Endothelial cell of umbilical vein (primary cell): ENCODE measurements at regions not wholly inside any gene's neighbourhood (a gene's known extent, or its start where the extent isn't known, plus 50 kb on each side); places are given as distances from the start of the nearest gene placed in this dataset.
A peak's percentile ranks its signal among the peaks of the same experiment; 100 is the strongest.

ENCODE experiments used
- BruUV-seq: library from RNA; stranded (reverse); fragments of 400-500 nt; replicated peaks from 2 replicates; lab custom pipeline; 2021; lab: Mats Ljungman, UMichigan
- CTCF ChIA-PET: fragments of 300-600, 350-600 bp; sonication (Branson Sonifier 250); formaldehyde crosslinking; loops from one replicate; lab custom pipeline; 2021; ENCODE audit warnings: antibody characterized with exemption, inconsistent platforms; lab: Charles Lee
- POLR2A ChIA-PET: fragments of 300-600, 350-600 bp; sonication (Branson Sonifier 250); formaldehyde crosslinking; loops from one replicate; lab custom pipeline; 2021; ENCODE audit warnings: antibody characterized with exemption, inconsistent platforms; lab: Charles Lee
- DNase-seq: peaks from one replicate; pipeline ENCODE4 v3.0.0-alpha.2; 2011; ENCODE audit warnings: low read depth, low spot score
- FAIRE-seq: peaks from 2 replicates; lab custom pipeline; 2011; peaks lifted over from hg19 to GRCh38; lab: Jason Lieb, UNC
- H2AFZ ChIP-seq: 2 replicates; pipeline ENCODE4 v1.6.0; 2012; ENCODE audit warnings: low read depth, low read length, control low read depth, inconsistent platforms
- H3K27ac ChIP-seq: 2 replicates; pipeline ENCODE4 v1.5.1; 2011; ENCODE audit warnings: low read depth, mild to moderate bottlenecking, control low read depth, low read length, moderate library complexity; ENCODE audit not compliant: insufficient read depth
- H3K27me3 ChIP-seq, 2 experiments: 2 replicates each; pipeline versions ENCODE4 v1.6.0 to v1.6.1; 2011; ENCODE audit warnings: low read length in 2 of 2, mixed read lengths in 1 of 2; ENCODE audit not compliant: control insufficient read depth in 2 of 2, insufficient read depth in 2 of 2
- H3K36me3 ChIP-seq, 2 experiments: 2 replicates in 1 of 2; 3 replicates in 1 of 2; pipeline ENCODE4 v1.5.1; 2011; ENCODE audit warnings: low read length in 2 of 2, mild to moderate bottlenecking in 1 of 2, moderate library complexity in 1 of 2; ENCODE audit not compliant: control insufficient read depth in 2 of 2, insufficient read depth in 2 of 2; ENCODE audit errors: extremely low read depth in 1 of 2
- H3K4me1 ChIP-seq: 3 replicates; pipeline ENCODE4 v1.5.1; 2011; ENCODE audit warnings: mild to moderate bottlenecking, low read length; ENCODE audit not compliant: control insufficient read depth, insufficient read depth; ENCODE audit errors: extremely low read depth
- H3K4me2 ChIP-seq: 2 replicates; pipeline ENCODE4 v1.6.1; 2011; ENCODE audit warnings: low read length, control low read depth, mixed read lengths; ENCODE audit not compliant: insufficient read depth
- H3K4me3 ChIP-seq, 3 experiments: fragments of 200-600 bp in 1 of 3; sonication (generic), shearing (Covaris generic) in 1 of 3; replicated peaks in 1 of 3; 2 replicates each; pipeline ENCODE4 v1.5.1; 2011 to 2016; ENCODE audit warnings: control low read depth in 3 of 3, low read length in 3 of 3, mild to moderate bottlenecking in 2 of 3, inconsistent platforms in 1 of 3, low read depth in 1 of 3, moderate library complexity in 1 of 3; ENCODE audit not compliant: insufficient read depth in 1 of 3
- H3K79me2 ChIP-seq: 2 replicates; pipeline ENCODE4 v1.6.0; 2012; ENCODE audit warnings: low read length, inconsistent platforms; ENCODE audit not compliant: control insufficient read depth, insufficient read depth
- H3K9ac ChIP-seq: replicated peaks from 2 replicates; pipeline ENCODE3; 2011; ENCODE audit warnings: low read length, control low read depth; ENCODE audit not compliant: insufficient read depth; ENCODE audit errors: extremely low read depth
- H3K9me1 ChIP-seq: replicated peaks from 3 replicates; pipeline ENCODE4 v1.6.0; 2011; ENCODE audit warnings: mild to moderate bottlenecking, low read length; ENCODE audit not compliant: control insufficient read depth, insufficient read depth; ENCODE audit errors: extremely low read depth
- H3K9me3 ChIP-seq: replicated peaks from 2 replicates; pipeline ENCODE4 v1.5.1; 2012; ENCODE audit warnings: low read length, inconsistent platforms; ENCODE audit not compliant: control insufficient read depth, insufficient read depth
- H4K20me1 ChIP-seq: replicated peaks from 2 replicates; pipeline ENCODE3; 2011; ENCODE audit warnings: mild to moderate bottlenecking, low read length; ENCODE audit not compliant: control insufficient read depth, insufficient read depth; ENCODE audit errors: extremely low read depth
- EZH2 ChIP-seq: IDR thresholded peaks from 2 replicates; pipeline ENCODE4 v1.6.1; 2012; ENCODE audit warnings: borderline replicate concordance, low read depth, mild to moderate bottlenecking, moderate library complexity, low read length, inconsistent platforms; ENCODE audit not compliant: severe bottlenecking
- FOS ChIP-seq: IDR thresholded peaks from 2 replicates; pipeline ENCODE4 v1.6.1; 2011; ENCODE audit warnings: mild to moderate bottlenecking, low read length, moderate library complexity, borderline replicate concordance; ENCODE audit not compliant: insufficient read depth
- GATA2 ChIP-seq: IDR thresholded peaks from 2 replicates; pipeline ENCODE4 v1.7.0; 2011; ENCODE audit warnings: low read depth, mild to moderate bottlenecking, moderate library complexity, mixed read lengths, low read length; ENCODE audit not compliant: insufficient read length, insufficient read depth
- JUN ChIP-seq: IDR thresholded peaks from 2 replicates; pipeline ENCODE4 v1.6.1; 2011; ENCODE audit warnings: borderline replicate concordance, low read depth; ENCODE audit not compliant: insufficient read length, insufficient read depth
- MAX ChIP-seq: IDR thresholded peaks from 2 replicates; pipeline ENCODE4 v1.6.1; 2011; ENCODE audit not compliant: insufficient read depth, insufficient read length
- MYC ChIP-seq: IDR thresholded peaks from one replicate; pipeline ENCODE4 v1.6.1; 2011; ENCODE audit warnings: mild to moderate bottlenecking, low read depth, low read length
- POLR2A ChIP-seq: IDR thresholded peaks from 2 replicates; pipeline ENCODE4 v1.6.1; 2012; ENCODE audit warnings: low read depth, mild to moderate bottlenecking, control low read depth, low read length
- POLR2AphosphoS5 ChIP-seq: IDR thresholded peaks from 2 replicates; pipeline ENCODE4 v1.6.1; 2012; ENCODE audit warnings: low read depth, mild to moderate bottlenecking, control low read depth, low read length, moderate library complexity; ENCODE audit not compliant: insufficient read depth
- dilution Hi-C: fragments of 300-500 bp; cut with MboI; formaldehyde crosslinking; loops from one replicate; pipeline ENCODE4 v1.15.0; 2019; ENCODE audit warnings: low sequenced_read_pairs; ENCODE audit not compliant: extremely low pct_ligation_motif_present
- intact Hi-C: fragments of 100-400 bp; cut with micrococcal nuclease; formaldehyde crosslinking; loops from one replicate; pipeline ENCODE4 v1.10.0; 2022
- TF ChIP-seq, protein P1 (sequence below), 2 donors: IDR thresholded peaks; 1 replicate in 1 of 2; 2 replicates in 1 of 2; pipeline ENCODE4 v1.5.1; 2011; ENCODE audit warnings: low read length in 2 of 2, mild to moderate bottlenecking in 2 of 2, moderate library complexity in 2 of 2, control low read depth in 1 of 2, inconsistent platforms in 1 of 2, low read depth in 1 of 2; ENCODE audit not compliant: insufficient read depth in 1 of 2; ENCODE audit errors: extremely low read depth in 1 of 2

DNA sequence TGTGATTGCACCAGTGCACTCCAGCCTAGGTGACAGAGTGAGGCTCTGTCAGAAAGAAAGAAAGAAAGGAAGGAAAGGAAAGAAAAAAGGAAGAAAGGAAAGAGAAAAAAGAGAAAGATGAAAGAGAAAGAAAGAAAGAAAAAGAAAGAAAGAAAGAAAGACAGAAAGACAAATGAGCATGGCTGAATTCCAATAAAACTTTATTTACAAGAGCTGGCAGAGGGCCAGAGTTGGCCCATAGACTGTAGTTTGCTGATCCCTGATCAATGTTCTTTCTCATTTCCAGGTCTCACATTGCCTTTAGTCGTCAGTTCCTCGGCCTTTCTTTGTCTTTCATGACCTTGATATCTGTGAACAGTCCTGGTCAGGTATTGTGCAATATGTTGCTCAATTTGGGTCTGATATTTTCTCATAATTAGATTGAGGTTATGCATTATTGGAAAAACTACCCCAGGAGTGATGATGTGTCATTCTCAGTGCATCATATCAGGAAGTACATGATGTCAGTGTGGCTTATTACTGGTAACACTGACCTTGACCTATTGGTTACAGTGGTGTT, 68.5 kb upstream of the MED9 start:
- peaks cover 28% of the 10 kb centered on the region for H3K4me1 ChIP-seq
- ChIA-PET POLR2A (no interaction called here), CTCF (no interaction called here)
- H3K27ac ChIP-seq: no peak overlapping the region
- FAIRE-seq: peak; percentile 70
- H3K9ac ChIP-seq: no peak overlapping the region
- no peaks in the 10 kb centered on the region for H3K79me2 ChIP-seq
- dilution Hi-C loops (no loop called here), intact Hi-C loops (no loop called here)
- H3K4me3 ChIP-seq: no peak overlapping the region
- H3K9me3 ChIP-seq: no peaks in the 10 kb centered on the region
- peak overlapping the region; percentile 14 for H3K4me2 ChIP-seq
- BruUV-seq: no TSS peak
- no peaks in the 10 kb centered on the region for H3K27me3 ChIP-seq
- peak; percentile 37 for DNase-seq
- no peaks in the 10 kb centered on the region for H3K9me1 ChIP-seq
- H3K36me3 ChIP-seq: no peaks in the 10 kb centered on the region
- TF ChIP-seq MAX: no peak
- TF ChIP-seq MYC: no peak
- TF ChIP-seq EZH2: no peak
- TF ChIP-seq GATA2: no peak
- TF ChIP-seq, protein P1, sequence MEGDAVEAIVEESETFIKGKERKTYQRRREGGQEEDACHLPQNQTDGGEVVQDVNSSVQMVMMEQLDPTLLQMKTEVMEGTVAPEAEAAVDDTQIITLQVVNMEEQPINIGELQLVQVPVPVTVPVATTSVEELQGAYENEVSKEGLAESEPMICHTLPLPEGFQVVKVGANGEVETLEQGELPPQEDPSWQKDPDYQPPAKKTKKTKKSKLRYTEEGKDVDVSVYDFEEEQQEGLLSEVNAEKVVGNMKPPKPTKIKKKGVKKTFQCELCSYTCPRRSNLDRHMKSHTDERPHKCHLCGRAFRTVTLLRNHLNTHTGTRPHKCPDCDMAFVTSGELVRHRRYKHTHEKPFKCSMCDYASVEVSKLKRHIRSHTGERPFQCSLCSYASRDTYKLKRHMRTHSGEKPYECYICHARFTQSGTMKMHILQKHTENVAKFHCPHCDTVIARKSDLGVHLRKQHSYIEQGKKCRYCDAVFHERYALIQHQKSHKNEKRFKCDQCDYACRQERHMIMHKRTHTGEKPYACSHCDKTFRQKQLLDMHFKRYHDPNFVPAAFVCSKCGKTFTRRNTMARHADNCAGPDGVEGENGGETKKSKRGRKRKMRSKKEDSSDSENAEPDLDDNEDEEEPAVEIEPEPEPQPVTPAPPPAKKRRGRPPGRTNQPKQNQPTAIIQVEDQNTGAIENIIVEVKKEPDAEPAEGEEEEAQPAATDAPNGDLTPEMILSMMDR (IDR thresholded peaks at IDR 0.05; ENCODE audit: extremely low read depth in 1 of 2, insufficient read depth in 1 of 2, low read depth in 1 of 2, low read length in 2 of 2): no peak
- TF ChIP-seq POLR2A: no peak
- TF ChIP-seq POLR2AphosphoS5: no peak
- TF ChIP-seq JUN: peak; percentile 71
- TF ChIP-seq FOS: peak; percentile 75
- no peaks in the 10 kb centered on the region for H4K20me1 ChIP-seq
- H2AFZ ChIP-seq: no peak overlapping the region
